ENCODE measurements at regions not wholly inside any gene's neighbourhood (a gene's known extent, or its start where the extent isn't known, plus 50 kb on each side); places are given as distances from the start of the nearest gene placed in this dataset.
A peak's percentile ranks its signal among the peaks of the same experiment; 100 is the strongest.

DNA sequence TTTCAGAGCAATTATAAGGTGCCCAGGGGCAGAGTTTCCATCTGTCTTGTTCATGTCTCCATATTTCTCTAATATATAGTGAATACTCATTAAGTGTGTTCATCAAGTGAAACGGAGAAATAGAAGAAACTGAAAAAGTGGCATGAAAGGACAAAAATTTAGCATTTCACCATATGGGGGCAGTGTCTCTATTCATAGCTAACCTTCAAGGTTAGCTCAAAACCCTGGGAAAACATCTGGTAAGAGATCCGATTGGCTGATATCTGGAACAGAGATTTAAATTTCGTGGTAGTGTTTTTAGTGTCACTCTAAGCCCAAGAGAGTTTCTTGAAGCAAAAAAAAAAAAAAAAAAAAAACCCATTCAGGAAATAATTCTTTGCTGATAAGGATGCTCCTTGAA, 367.5 kb downstream of the DAD1 start:
- H3K9me1 ChIP-seq (ENCODE audit: control insufficient read depth, extremely low read depth, insufficient read depth, low read length): no peaks in the 10 kb centered on the region
- H3K36me3 ChIP-seq (ENCODE audit: control insufficient read depth in 2 of 2, extremely low read depth in 1 of 2, insufficient read depth in 2 of 2, low read length in 2 of 2): no peaks in the 10 kb centered on the region
- H4K20me1 ChIP-seq (ENCODE audit: control insufficient read depth, extremely low read depth, insufficient read depth, low read length): no peaks in the 10 kb centered on the region
- no peaks in the 10 kb centered on the region for H3K79me2 ChIP-seq (ENCODE audit: control insufficient read depth, insufficient read depth, low read length)
- H3K4me3 ChIP-seq (ENCODE audit: control insufficient read depth in 2 of 3, extremely low read depth in 1 of 3, insufficient read depth in 2 of 3, low read depth in 1 of 3, low read length in 3 of 3): no peak overlapping the region
- no peak overlapping the region for H3K27ac ChIP-seq (ENCODE audit: control insufficient read depth, insufficient read depth, low read length)
- H2AFZ ChIP-seq (ENCODE audit: control insufficient read depth, low read length): no peak overlapping the region
- DNase-seq (ENCODE audit: low read depth, low spot score): no peak
- peaks cover 10% of the 10 kb centered on the region for H3K4me1 ChIP-seq (ENCODE audit: control insufficient read depth, extremely low read depth, insufficient read depth, low read length)
- H3K9ac ChIP-seq (ENCODE audit: control insufficient read depth, extremely low read depth, insufficient read depth, low read length): no peak overlapping the region
- TF ChIP-seq EZH2 (IDR thresholded peaks at IDR 0.05; ENCODE audit: low read length): no peak
- TF ChIP-seq, protein P1, sequence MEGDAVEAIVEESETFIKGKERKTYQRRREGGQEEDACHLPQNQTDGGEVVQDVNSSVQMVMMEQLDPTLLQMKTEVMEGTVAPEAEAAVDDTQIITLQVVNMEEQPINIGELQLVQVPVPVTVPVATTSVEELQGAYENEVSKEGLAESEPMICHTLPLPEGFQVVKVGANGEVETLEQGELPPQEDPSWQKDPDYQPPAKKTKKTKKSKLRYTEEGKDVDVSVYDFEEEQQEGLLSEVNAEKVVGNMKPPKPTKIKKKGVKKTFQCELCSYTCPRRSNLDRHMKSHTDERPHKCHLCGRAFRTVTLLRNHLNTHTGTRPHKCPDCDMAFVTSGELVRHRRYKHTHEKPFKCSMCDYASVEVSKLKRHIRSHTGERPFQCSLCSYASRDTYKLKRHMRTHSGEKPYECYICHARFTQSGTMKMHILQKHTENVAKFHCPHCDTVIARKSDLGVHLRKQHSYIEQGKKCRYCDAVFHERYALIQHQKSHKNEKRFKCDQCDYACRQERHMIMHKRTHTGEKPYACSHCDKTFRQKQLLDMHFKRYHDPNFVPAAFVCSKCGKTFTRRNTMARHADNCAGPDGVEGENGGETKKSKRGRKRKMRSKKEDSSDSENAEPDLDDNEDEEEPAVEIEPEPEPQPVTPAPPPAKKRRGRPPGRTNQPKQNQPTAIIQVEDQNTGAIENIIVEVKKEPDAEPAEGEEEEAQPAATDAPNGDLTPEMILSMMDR (optimal IDR thresholded peaks at IDR 0.05 in 1 of 3, IDR thresholded peaks at IDR 0.05 in 1 of 3, conservative IDR thresholded peaks at IDR 0.05 in 1 of 3; ENCODE audit: extremely low read depth in 1 of 3, insufficient read depth in 2 of 3, low read length in 3 of 3): peak in 2 of 3 experiments; percentile 27 to 45
- FAIRE-seq: no peak
- H3K4me2 ChIP-seq (ENCODE audit: control insufficient read depth, extremely low read depth, insufficient read depth, low read depth, low read length): no peak overlapping the region
- dilution Hi-C loops (cut with MboI; ENCODE audit: extremely low pct_ligation_motif_present, low sequenced_read_pairs): no loop called here
- no peaks in the 10 kb centered on the region for H3K9me3 ChIP-seq (ENCODE audit: control insufficient read depth, low read depth, low read length)
- no peaks in the 10 kb centered on the region for H3K27me3 ChIP-seq (ENCODE audit: control insufficient read depth, extremely low read depth, insufficient read depth, low read length)

DNA sequence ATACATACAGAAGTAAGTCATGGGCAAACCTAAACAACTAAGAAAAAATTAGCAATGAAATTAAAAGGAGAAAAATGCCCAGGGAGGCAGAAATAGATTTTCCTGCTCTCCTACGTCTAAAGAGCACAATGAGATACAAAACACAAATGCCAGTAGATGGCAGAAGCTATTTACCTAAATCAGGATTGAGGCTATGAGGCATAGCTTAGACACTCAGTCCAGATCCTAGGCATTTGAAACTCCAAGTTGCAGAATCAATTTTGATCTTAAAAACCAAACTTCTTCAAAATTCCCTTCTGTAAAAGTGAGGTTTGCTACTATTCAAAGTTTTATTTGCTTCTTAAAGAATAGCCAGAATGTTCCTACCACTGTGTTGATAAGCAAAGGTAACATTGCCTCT, 368.6 kb downstream of the DAD1 start:
- Histone ChIP-seq H3K4me2 (ENCODE audit: control insufficient read depth, extremely low read depth, insufficient read depth, low read depth, low read length) (no peak overlapping the region), H3K4me1 (ENCODE audit: control insufficient read depth, extremely low read depth, insufficient read depth, low read length) (peaks cover 2% of the 10 kb centered on the region), H3K9me3 (ENCODE audit: control insufficient read depth, low read depth, low read length) (no peaks in the 10 kb centered on the region), H3K36me3 (ENCODE audit: control insufficient read depth in 2 of 2, extremely low read depth in 1 of 2, insufficient read depth in 2 of 2, low read length in 2 of 2) (no peaks in the 10 kb centered on the region), H3K79me2 (ENCODE audit: control insufficient read depth, insufficient read depth, low read length) (no peaks in the 10 kb centered on the region), H3K27me3 (ENCODE audit: control insufficient read depth, extremely low read depth, insufficient read depth, low read length) (no peaks in the 10 kb centered on the region), H3K9ac (ENCODE audit: control insufficient read depth, extremely low read depth, insufficient read depth, low read length) (no peak overlapping the region), H3K4me3 (ENCODE audit: control insufficient read depth in 2 of 3, extremely low read depth in 1 of 3, insufficient read depth in 2 of 3, low read depth in 1 of 3, low read length in 3 of 3) (no peak overlapping the region), H2AFZ (ENCODE audit: control insufficient read depth, low read length) (no peak overlapping the region), H3K27ac (ENCODE audit: control insufficient read depth, insufficient read depth, low read length) (no peak overlapping the region), H4K20me1 (ENCODE audit: control insufficient read depth, extremely low read depth, insufficient read depth, low read length) (no peaks in the 10 kb centered on the region), H3K9me1 (ENCODE audit: control insufficient read depth, extremely low read depth, insufficient read depth, low read length) (no peaks in the 10 kb centered on the region)
- TF ChIP-seq, protein P1 (optimal IDR thresholded peaks at IDR 0.05 in 1 of 3, IDR thresholded peaks at IDR 0.05 in 1 of 3, conservative IDR thresholded peaks at IDR 0.05 in 1 of 3; ENCODE audit: extremely low read depth in 1 of 3, insufficient read depth in 2 of 3, low read length in 3 of 3): peak in 1 of 3 experiments; percentile 22
- TF ChIP-seq EZH2 (IDR thresholded peaks at IDR 0.05; ENCODE audit: low read length): no peak
- dilution Hi-C loops (cut with MboI; ENCODE audit: extremely low pct_ligation_motif_present, low sequenced_read_pairs): no loop called here
- DNase-seq (ENCODE audit: low read depth, low spot score) (no peak), FAIRE-seq (peak; percentile 13)
